Activated CD4-positive, alpha-beta T cell treated with anti-CD3 and anti-CD28 coated beads, Interleukin-2, amount 50 U/mL, for 48 hours (primary cell): ENCODE measurements at regions not wholly inside any gene's neighbourhood (a gene's known extent, or its start where the extent isn't known, plus 50 kb on each side); places are given as distances from the start of the nearest gene placed in this dataset.

Experiments
- DNase-seq, 2 experiments: peaks; one replicate each; pipeline ENCODE4 v3.0.0-alpha.2; 2020

DNA sequence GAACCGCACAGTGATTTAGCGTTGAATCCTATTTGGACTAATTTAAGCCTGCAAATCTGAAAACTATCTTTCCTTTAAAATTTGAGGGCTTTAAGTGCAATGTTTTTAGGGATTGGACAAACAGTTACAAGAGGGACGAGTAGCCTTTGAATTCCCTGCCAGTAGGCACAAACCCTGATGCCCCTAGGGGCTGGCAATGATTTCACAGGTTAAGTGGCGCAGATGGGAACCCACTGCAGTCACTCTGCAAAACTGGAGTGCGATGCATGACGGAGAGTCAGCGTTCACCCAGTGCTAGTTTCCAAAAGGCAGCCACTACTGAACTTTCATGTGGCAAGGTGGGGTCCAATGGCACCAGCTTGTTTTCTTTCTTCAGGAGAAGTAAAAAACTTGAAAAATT is 99.4 kb upstream of the FRMD6 start:
- DNase-seq = no peak

DNA sequence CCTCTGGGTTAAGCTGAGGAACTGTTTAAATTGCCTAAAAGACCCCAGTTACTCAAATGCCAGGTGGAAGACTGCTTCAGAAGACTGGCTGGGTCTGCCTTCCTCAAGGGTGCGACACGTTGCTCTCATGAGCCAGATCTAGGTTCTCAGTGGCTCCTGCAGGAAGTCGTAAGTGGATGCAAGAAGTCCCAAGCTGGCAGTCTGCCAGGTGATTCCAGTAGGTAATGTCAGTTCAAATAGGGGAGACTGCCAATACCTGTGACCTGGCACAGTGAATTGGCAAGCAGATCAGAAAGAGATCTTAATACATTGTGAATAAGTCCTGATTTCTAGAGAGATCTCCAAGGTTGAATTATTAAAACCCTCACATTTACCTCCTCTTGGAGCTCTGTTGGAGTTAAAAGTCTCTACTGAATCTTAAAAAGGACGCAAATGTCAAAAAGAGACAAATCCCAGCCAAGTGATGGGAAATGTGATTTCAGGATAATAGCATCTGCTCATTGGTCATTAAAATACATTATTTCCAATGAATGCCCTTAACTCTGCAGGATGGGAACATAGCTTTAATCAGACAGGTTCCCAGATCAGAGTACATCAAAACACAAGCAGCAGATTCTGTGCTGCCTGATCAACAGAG is 98.8 kb upstream of the FRMD6 start:
- DNase-seq = no peak

DNA sequence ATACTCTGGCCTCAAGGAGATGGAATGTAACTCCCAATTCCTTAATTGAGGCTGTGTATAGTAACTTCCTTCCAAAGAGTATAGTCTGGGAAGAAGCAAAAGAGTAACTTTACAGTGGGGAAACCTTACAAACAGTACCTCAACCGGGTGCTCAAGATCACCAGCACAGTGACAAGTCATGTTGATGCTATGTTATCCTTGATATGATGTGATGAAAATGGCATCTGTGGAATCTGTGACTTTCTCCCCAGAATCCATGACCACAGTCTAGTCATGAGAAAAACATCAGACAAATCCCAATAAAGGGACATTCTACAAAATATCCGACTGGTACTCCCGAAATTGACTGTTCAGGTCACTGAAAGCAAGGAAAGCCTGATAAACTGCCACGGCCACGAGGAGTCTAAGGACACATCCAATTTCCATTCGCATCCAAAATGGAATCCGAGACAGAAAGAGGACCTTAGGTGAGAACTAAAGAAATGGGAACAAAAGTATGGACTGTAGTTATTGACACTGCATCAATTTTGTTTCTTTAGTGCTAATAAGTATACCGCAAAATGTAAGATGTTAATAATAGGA is 97.3 kb upstream of the FRMD6 start:
- no peak for DNase-seq

DNA sequence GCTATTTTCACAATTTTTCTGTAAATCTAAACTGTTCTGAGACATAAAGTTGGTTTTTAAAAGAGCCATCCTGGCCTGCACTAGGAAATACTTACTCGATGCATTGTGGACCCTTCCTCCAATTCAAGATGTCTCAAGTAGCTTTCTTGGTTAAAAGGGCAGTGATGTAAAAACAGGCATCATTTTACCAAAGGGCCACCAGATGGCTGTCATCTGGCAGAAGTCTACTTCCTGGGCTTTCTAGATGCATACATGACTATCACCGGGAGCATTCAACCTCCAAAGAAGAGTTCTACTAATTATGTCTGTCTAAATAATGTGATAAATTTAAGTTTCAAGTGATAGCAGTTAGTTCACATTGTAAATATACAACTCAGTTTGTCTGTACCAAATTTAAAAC is 96.8 kb upstream of the FRMD6 start:
- no peak for DNase-seq

DNA sequence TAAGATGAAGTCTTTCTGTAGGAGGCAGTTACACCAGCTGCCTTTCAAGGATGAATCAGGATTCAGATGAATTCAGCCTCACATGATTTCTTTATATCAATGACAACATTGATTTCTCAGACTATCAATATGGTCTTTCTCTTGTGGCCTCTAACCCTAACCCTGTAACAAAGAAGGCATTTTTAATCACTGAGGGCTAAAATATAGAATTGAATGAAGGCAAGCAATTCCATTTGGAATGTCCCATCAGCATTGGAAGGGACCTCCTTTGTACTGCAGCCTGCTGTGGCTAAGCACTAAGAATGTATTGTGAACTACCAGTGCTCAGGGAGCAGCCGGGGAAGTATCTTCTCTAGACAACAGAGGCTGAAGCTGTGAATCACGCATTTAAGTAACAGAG is 90.6 kb upstream of the FRMD6 start:
- DNase-seq = no peak

DNA sequence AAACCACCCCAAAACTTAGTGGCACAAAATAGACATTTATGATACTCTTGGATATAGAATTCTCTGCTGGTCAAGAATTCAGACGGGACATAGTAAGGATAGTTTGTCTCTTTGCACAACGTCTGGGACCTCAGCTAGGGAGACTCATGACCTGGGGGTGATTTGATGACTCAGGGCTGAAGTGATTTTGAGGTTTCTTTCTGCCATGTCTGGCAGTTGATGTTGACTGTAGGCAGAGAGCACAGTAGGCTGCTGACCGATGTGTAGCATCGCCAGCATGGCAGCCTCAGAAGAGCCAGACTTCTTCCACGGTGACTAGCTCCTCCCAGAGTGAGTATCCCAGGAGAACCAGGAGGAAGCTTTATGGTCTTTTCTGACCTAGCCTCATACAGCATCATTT is 88.9 kb upstream of the FRMD6 start:
- no peak for DNase-seq

DNA sequence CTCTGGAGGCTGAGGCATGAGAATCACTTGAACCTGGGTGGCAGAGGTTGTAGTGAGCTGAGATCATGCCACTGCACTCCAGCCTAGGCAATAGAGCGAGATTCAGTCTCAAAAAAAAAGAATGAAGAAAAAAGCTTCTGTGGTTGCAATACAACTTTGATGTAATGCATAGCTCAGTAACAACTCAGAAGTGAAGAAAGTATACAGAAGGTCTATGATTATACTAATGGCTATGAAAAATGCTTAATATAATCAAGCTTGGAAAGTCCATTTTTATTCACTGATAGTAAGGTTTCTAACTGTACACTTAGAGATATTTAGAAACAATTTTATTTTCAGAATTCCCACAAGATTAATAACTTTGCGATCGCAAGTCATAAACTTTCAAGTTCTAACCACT is 88.2 kb upstream of the FRMD6 start:
- DNase-seq = no peak

DNA sequence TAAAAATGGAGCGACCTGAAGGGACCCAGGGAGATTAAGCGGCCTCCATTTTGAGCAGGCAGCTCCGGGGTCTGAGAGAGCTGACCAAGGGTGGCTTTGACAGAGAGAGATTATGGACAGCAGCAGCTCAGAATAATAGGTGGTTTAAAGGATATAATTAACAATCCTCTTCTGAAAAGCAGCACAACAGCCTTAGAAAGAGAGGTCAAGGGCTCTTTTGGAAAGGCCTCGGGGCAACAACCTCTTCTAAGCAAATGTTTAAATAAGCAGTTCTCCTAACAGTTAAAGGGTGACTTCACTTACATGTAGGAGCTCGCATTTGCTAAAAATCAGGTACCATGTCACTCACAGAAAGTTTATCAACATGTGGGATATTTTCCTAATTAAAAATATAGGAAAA is 87.2 kb upstream of the FRMD6 start:
- DNase-seq = no peak

DNA sequence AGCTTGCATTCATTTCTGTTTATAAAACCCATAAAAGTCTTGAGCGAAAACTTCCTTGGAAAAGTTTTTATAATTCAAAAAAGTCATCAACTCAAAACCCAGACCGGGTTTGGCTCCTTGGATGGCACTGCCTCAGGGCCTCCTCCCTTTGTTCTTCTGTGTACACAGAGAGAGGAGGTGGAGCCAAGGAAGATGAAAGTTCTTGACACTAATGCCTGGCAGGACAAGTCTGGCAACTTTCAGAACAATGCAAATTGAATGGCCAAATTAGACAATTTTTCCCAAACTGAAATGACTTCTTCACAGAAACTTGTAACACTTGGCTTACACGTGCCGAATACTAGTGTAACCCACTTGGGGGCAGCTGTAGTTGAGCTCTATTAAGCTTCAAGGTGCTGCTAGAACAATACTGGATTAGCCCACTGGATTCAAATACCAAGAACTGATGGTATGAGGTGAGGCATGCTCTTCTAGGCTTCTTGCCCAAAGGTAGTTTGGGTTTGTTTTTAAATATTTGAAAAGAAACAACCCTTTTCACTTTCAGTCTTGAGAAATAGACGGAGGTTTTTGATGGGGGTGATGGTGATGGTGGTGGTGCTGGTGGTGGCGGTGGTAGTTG is 86.6 kb upstream of the FRMD6 start:
- no peak for DNase-seq

DNA sequence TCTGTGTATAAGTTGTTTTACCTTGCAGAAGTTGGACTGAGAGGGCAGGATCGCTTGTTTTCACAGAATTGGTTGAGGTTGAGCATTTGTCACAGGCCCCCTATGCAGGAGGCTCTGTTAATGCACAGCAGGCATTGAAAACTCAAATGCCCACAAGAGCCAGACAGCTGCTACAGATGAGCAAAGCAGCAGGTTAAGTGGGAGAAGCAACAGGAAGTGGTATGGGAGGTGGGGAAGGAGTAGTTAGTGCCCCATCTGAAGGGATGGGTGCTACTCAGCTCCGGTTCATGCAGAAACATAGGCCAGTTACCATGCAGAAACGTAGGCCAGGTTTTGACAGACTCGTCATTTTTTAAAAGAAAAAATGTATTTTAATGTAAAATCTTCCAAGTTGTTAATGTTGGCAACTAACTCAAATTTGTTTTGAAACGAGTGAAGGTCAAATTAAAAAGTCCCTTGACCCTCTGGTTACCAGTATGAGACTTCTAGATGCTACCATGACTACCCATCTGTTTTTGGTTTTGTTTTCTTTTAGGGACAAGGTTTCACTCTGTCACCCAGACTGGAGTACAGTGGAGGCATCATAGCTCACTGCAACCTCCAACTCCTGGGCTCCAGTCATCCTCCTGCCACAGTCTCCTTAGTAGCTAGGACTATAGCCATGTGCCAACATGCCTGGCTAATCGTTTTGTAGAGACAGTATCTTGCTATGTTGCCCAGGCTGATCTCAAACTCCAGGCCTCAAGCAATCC is 84.7 kb upstream of the FRMD6 start:
- DNase-seq = no peak

DNA sequence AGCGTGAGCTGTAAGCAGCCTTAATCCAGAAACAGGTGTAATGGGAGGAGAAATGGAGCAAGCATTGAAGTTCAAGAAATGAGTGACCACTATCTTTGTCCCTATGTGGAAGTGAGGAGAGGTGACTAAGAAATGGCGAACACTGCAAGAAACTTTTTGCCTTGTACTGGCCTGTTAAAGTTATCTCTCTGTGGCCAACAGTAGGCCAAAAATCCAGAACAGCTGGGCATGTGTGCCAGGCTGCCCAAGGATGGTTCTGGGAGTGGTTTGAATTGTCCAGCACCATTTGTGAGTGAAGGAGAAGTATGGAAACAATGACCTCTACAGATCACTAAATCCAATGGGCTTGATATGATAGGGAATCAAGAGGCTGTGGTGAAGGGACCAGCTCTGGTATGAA is 83.3 kb upstream of the FRMD6 start:
- no peak for DNase-seq

DNA sequence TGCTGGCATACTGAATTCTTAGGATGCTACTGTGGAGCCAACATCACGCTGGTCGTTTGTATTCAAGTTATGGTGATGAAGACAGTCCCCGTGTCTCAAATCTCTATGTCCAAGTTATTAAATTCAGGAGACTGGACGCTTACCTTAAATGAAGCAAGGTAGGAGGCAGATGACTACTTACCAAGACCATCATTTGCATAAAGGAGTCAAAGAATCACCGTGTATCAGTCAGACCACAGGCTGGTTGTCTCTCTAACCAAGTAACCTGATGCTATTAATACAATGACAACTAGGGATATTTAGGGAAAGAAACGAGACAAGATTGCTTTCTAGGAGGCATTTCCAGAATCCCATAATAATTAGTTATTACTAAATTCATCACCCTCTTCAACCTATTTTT is 78.1 kb upstream of the FRMD6 start:
- DNase-seq = no peak

DNA sequence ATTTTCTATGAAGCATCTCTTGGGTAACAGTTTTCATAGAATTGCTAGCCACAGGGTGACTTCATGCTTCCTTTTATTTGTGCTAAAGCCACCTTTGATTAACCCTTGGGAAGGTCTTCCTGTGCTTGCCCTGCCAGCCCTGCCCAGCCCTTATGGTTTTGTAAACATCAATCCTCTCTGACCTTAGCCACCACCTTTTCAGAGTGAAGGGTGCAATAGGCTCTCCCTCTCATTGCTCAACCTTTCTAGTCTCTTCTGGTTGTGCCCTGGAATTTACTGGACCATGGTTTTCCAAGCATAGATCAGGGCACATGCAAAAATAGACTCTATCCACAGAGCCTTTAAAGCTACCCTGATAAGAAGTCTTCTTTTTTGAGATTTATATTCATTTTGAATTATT is 77.7 kb upstream of the FRMD6 start:
- no peak for DNase-seq

DNA sequence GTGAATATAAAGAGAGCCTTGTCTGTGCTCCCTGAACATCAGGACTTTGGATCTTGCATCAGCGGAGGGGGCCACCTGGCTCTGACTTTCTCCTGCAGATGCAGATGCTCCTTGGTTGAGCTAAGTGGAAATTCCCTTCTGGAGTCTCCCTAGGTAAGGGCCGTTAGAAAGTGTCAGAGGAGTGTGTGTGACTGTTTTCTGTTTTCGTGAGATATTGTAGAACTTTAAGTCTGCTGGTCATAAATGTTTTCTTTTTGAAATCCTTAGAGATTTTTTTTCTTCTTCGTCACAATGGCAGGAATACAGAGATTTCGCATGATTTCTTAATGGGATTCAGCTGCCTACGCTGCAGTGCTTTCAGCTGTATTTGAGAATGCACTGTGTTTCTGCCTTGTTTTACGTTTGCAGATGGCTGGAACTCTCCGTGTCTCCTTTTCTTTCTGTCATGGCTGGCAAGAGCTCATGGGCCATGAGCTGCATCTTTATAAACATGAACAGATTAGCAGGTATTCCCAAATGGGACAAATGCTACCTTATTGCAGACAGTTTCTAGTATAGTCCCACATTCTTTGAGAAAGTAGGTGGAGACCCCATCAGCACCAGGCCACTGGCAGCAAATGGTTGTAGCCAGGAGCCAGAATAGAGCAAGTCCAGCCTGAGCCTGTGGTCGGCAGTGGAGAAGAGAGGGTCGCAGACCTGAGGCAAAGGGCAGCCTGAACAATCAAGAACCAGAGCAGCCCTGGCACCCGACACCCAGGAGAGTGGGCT is 76.2 kb upstream of the FRMD6 start:
- DNase-seq = no peak

DNA sequence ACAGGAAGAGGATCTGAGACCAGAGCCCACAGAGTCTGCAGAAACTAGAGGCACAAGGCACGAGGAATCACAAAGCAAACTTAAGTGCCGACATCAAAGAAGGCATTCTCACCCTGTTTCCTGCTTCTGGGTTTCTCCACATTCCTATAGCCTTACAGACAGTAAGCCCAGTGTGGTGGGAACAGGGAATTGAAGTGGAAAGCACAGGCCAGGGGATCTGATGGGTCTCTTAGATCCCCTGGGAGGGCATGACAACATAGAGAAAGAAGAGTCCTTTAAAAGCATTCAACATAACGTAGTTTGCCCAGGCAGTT is 75.6 kb upstream of the FRMD6 start:
- no peak for DNase-seq

DNA sequence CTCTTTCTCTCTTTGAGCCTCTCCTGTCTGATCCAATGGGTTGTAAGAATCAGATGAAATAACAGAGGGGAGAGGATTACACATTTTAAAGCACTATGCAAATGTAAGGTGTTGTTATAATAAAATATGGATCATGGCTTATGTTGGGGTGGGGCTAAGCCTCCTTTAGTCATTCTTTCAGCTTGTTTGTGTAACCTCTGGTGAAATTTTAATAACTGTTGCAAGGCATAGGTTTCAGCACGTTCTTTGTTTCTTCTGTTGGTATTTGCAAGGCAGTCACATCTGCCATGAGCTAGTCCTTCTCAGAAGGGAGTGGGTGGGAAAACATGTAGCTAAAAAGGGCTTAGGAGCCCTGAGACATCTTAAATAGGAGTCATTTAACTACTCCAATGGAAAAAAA is 74.8 kb upstream of the FRMD6 start:
- DNase-seq = no peak

DNA sequence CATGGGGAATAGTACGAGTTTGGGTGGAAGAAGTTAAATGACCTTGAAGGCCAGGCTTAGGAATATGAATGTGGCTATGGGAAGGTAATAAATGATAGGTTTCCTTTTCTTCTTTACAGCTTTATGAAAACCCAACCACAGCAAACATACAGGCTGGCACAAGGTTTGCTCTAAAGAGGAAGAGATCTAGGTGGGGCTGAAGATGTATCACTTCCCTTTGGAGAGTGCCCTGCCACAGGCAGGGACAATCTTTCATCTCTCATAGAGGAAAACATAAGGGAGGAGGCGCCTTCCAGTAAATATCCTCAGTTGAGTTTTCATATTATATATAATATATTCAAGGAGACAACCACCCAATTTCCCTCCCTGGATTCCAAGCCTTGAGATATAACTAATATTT is 72.9 kb upstream of the FRMD6 start:
- DNase-seq = no peak

DNA sequence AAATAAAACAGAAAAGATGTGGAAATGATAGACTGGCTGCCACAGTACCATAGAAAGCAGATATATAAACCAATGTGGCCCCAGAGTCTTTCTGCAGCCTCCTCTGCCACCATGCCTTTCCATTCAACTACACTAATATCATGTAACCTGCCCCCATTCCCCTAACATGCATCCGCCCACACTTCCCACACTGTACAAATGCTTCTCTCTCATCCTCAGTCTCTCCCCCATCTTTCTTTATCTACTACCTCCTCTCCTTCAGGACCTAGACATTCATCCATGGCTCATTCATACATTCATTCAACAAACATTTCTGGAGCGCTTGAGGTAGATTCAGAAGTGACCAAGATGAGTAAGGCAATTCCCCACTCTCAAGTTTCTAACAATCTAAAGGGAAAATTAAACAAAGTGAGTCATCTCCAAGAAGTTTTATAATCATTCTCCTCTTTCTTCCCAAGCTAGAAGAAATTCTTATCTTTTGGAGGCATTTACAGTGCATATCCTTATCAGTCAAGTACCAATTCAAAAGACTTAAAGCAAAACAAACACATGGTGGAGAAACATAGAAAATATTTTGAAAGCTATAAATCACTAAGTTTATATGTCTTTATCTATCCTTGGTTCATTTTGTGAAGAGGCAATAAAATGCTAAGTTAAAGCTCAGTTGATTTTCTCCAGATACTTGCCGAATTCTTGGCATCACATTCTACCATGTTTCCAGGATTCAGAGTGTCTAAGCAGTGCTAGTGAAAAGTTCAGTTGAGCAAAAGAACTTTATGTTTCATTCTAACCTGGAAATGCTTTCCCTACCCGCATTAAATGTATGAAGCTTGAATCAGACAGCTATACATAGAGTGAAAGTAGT is 70.5 kb upstream of the FRMD6 start:
- no peak for DNase-seq

DNA sequence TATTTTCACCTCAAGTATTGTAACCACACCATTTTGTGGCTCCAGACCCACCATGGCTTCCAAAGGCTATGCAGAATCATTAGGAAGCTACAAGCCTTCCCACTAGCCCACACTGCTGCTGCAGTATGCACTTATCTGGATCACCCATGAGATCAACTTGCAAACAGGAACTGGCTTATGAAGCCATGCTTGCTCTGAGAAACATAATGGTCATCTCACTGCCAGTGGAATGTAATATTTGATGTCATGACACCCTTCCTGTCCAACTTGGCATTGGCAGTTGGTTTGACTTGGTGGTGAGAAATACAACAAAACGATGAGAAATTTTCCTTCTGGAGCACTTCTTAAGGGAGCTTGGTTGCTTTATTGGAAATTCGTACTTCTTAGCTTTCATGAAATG is 69.3 kb upstream of the FRMD6 start:
- DNase-seq = no peak

DNA sequence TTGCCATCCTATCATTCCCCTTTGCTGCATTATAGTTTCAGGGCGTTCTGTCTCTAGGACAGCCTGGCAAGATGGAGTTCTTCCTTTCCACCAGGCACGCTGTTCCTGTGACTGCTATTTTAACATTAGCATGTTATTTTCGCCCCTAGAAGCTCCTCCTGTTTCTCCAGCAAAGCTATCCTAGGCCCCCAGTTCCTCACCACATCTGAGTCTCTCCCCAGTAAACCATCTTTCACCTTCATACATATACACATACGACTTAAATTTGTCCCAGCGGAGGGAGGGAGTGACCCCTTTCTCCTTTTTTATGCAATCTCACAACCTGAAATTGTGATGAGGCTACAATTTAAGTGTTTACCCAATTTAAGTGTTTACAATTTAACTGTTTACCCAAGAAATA is 66.7 kb upstream of the FRMD6 start:
- DNase-seq = no peak

DNA sequence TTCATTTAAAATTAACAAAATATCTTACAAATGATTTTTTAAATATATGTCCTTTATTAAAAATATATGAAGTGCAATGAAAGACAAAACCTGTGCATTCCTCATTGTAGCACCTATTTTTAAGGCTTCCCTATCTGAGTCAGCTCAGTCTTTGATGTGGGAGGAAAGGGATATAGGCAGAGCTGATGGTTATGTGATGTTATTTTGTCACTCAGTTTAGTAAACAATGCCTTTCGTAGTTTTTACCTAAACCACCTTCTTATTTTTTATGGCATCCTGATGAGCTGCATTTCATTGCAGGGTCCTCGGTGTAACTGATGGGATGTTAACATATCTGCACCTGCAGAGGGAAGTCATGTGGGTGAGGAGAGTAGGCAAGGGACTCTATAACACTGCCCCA is 58.9 kb upstream of the FRMD6 start:
- no peak for DNase-seq

DNA sequence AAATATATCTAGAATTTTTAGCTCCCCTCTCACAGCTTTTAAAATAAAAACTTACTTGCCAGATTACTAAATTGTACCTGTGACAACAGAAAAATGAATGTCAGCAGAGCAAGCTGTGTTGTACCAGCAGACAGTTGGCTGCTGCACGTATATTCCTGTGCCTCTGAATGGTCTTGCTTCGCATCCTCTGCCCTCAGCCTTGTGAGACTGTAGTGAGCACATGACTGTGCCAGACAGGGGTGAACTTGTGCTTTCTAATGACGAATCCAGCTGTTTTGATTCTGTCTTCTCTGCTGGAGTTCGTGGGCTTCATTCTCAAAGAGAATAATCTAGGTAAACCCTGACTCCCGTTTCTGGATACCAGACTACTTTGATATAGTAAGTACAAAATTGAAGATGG is 58.3 kb upstream of the FRMD6 start:
- no peak for DNase-seq
